H9 (cell line): ENCODE measurements at regions not wholly inside any gene's neighbourhood (a gene's known extent, or its start where the extent isn't known, plus 50 kb on each side); places are given as distances from the start of the nearest gene placed in this dataset.

ENCODE experiments used
- DNase-seq: peaks from one replicate; pipeline ENCODE4 v3.0.0-alpha.2; 2017
- H2AFZ ChIP-seq: one replicate; pipeline ENCODE4 v1.6.1; 2013; ENCODE audit warnings: mild to moderate bottlenecking, low read length, control low read depth, moderate library complexity
- H2AK5ac ChIP-seq: 2 replicates; pipeline ENCODE4 v1.6.1; 2013; ENCODE audit warnings: low read length, control low read depth, mixed read lengths; ENCODE audit not compliant: insufficient read length
- H2BK120ac ChIP-seq: one replicate; pipeline ENCODE4 v1.6.1; 2013; ENCODE audit warnings: low read depth, mild to moderate bottlenecking, low read length, control low read depth, inconsistent platforms; ENCODE audit not compliant: poor library complexity, severe bottlenecking
- H2BK12ac ChIP-seq: 2 replicates; pipeline ENCODE4 v1.6.1; 2013; ENCODE audit warnings: low read length, control low read depth, mixed read lengths, low read depth; ENCODE audit not compliant: insufficient read length
- H2BK15ac ChIP-seq: 2 replicates; pipeline ENCODE4 v1.6.1; 2013; ENCODE audit warnings: low read depth, low read length, control low read depth
- H2BK20ac ChIP-seq: one replicate; pipeline ENCODE4 v1.6.1; 2013; ENCODE audit warnings: low read depth, mild to moderate bottlenecking, low read length, control low read depth, inconsistent platforms; ENCODE audit not compliant: poor library complexity, severe bottlenecking
- H2BK5ac ChIP-seq: 2 replicates; pipeline ENCODE4 v1.6.1; 2013; ENCODE audit warnings: low read length, control low read depth, mixed read lengths; ENCODE audit not compliant: insufficient read length
- H3K14ac ChIP-seq: 2 replicates; pipeline ENCODE4 v1.6.1; 2013; ENCODE audit warnings: low read length, control low read depth; ENCODE audit not compliant: insufficient read depth
- H3K18ac ChIP-seq: 2 replicates; pipeline ENCODE4 v1.6.1; 2013; ENCODE audit warnings: low read depth, mild to moderate bottlenecking, mixed read lengths, low read length, control low read depth; ENCODE audit not compliant: insufficient read length
- H3K23ac ChIP-seq: 2 replicates; pipeline ENCODE4 v1.6.1; 2013; ENCODE audit warnings: low read length, control low read depth, mixed read lengths, low read depth; ENCODE audit not compliant: insufficient read length
- H3K23me2 ChIP-seq: 2 replicates; pipeline ENCODE4 v1.6.1; 2013; ENCODE audit warnings: low read depth, mild to moderate bottlenecking, mixed read lengths, low read length, control low read depth; ENCODE audit not compliant: insufficient read length, poor library complexity, severe bottlenecking
- H3K27ac ChIP-seq: 2 replicates; pipeline ENCODE4 v1.5.1; 2013; ENCODE audit warnings: low read length, control low read depth, mixed read lengths, low read depth; ENCODE audit not compliant: insufficient read length
- H3K27me3 ChIP-seq: 2 replicates; pipeline ENCODE4 v1.6.1; 2013; ENCODE audit warnings: low read length, control low read depth, inconsistent platforms; ENCODE audit not compliant: insufficient read depth
- H3K4ac ChIP-seq: 2 replicates; pipeline ENCODE4 v1.6.1; 2013; ENCODE audit warnings: low read depth, mild to moderate bottlenecking, control low read depth, inconsistent platforms, low read length, moderate library complexity
- H3K4me1 ChIP-seq: 2 replicates; pipeline ENCODE4 v1.6.1; 2013; ENCODE audit warnings: low read length, control low read depth, inconsistent platforms; ENCODE audit not compliant: insufficient read depth
- H3K4me2 ChIP-seq: 2 replicates; pipeline ENCODE4 v1.6.1; 2013; ENCODE audit warnings: low read length, control low read depth, mixed read lengths; ENCODE audit not compliant: insufficient read length, insufficient read depth
- H3K56ac ChIP-seq: 2 replicates; pipeline ENCODE4 v1.6.1; 2013; ENCODE audit warnings: low read depth, mild to moderate bottlenecking, mixed read lengths, low read length, control low read depth; ENCODE audit not compliant: insufficient read length
- H3K79me1 ChIP-seq: 2 replicates; pipeline ENCODE4 v1.6.1; 2013; ENCODE audit warnings: low read depth, mild to moderate bottlenecking, moderate library complexity, low read length, control low read depth, inconsistent platforms; ENCODE audit not compliant: insufficient read depth, poor library complexity, severe bottlenecking
- H3K79me2 ChIP-seq: 2 replicates; pipeline ENCODE4 v1.6.1; 2013; ENCODE audit warnings: low read length, control low read depth, inconsistent platforms; ENCODE audit not compliant: insufficient read depth
- H3K9ac ChIP-seq: 2 replicates; pipeline ENCODE4 v1.6.1; 2013; ENCODE audit warnings: low read length, control low read depth, mixed read lengths; ENCODE audit not compliant: insufficient read length; ENCODE audit errors: extremely low read depth
- H3K9me3 ChIP-seq: one replicate; pipeline ENCODE4 v1.6.1; 2013; ENCODE audit warnings: low read depth, low read length, inconsistent platforms; ENCODE audit not compliant: control insufficient read depth
- H3T11ph ChIP-seq: one replicate; pipeline ENCODE4 v1.6.1; 2013; ENCODE audit warnings: mild to moderate bottlenecking, low read length, control low read depth, inconsistent platforms
- H4K20me1 ChIP-seq: one replicate; pipeline ENCODE4 v1.6.1; 2013; ENCODE audit not compliant: control insufficient read depth, insufficient read length, insufficient read depth
- H4K5ac ChIP-seq: 2 replicates; pipeline ENCODE4 v1.6.1; 2013; ENCODE audit warnings: low read depth, mild to moderate bottlenecking, mixed read lengths, low read length, control low read depth; ENCODE audit not compliant: insufficient read length
- H4K8ac ChIP-seq: replicated peaks from 2 replicates; pipeline ENCODE4 v1.6.1; 2013; ENCODE audit warnings: low read length, control low read depth, mixed read lengths, low read depth; ENCODE audit not compliant: insufficient read length
- H4K91ac ChIP-seq: 2 replicates; pipeline ENCODE4 v1.6.1; 2013; ENCODE audit warnings: low read depth, mild to moderate bottlenecking, moderate library complexity, mixed read lengths, low read length, control low read depth; ENCODE audit not compliant: insufficient read length
- H3K27ac Mint-ChIP-seq, 3 experiments: 2 replicates in 2 of 3; 3 replicates in 1 of 3; pipeline ENCODE4 v1.8.0; 2020 to 2021; ENCODE audit warnings: mixed read lengths in 3 of 3, mild to moderate bottlenecking in 1 of 3, moderate library complexity in 1 of 3
- H3K27me3 Mint-ChIP-seq: 2 replicates; pipeline ENCODE4 v1.8.0; 2021; ENCODE audit warnings: low read depth, mild to moderate bottlenecking, moderate library complexity, mixed read lengths
- H3K36me3 Mint-ChIP-seq, 3 experiments: 2 replicates in 2 of 3; 3 replicates in 1 of 3; pipeline ENCODE4 v1.8.0; 2020 to 2021; ENCODE audit warnings: low read depth in 3 of 3, mixed read lengths in 3 of 3; ENCODE audit not compliant: insufficient read depth in 1 of 3
- H3K4me1 Mint-ChIP-seq, 2 experiments: 2 replicates each; pipeline ENCODE4 v1.8.0; 2020; ENCODE audit warnings: mixed read lengths in 2 of 2
- H3K4me3 Mint-ChIP-seq, 2 experiments: 2 replicates in 1 of 2; 3 replicates in 1 of 2; pipeline ENCODE4 v1.8.0; 2020 to 2021; ENCODE audit warnings: mild to moderate bottlenecking in 2 of 2, mixed read lengths in 2 of 2, moderate library complexity in 1 of 2
- H3K9me3 Mint-ChIP-seq, 2 experiments: 2 replicates in 1 of 2; 3 replicates in 1 of 2; pipeline ENCODE4 v1.8.0; 2020; ENCODE audit warnings: mild to moderate bottlenecking in 2 of 2, mixed read lengths in 2 of 2, moderate library complexity in 1 of 2
- WGBS: extraction: QIAGEN DNeasy Blood & Tissue Kit; methylation state at CpG from one replicate; pipeline ENCODE4 v1.1.7; 2013; ENCODE audit warnings: missing lambda C conversion rate, low lambda C conversion rate, mixed read lengths; ENCODE audit not compliant: insufficient read length; ENCODE audit errors: extremely low coverage; 5-methylcytosine and 5-hydroxymethylcytosine counted together
- TF ChIP-seq, protein P1 (sequence below): fragments of 200-600 bp; sonication (generic); conservative IDR thresholded peaks from 3 replicates; pipeline ENCODE4 v1.8.0; 2021; ENCODE audit warnings: antibody characterized with exemption, mild to moderate bottlenecking

DNA sequence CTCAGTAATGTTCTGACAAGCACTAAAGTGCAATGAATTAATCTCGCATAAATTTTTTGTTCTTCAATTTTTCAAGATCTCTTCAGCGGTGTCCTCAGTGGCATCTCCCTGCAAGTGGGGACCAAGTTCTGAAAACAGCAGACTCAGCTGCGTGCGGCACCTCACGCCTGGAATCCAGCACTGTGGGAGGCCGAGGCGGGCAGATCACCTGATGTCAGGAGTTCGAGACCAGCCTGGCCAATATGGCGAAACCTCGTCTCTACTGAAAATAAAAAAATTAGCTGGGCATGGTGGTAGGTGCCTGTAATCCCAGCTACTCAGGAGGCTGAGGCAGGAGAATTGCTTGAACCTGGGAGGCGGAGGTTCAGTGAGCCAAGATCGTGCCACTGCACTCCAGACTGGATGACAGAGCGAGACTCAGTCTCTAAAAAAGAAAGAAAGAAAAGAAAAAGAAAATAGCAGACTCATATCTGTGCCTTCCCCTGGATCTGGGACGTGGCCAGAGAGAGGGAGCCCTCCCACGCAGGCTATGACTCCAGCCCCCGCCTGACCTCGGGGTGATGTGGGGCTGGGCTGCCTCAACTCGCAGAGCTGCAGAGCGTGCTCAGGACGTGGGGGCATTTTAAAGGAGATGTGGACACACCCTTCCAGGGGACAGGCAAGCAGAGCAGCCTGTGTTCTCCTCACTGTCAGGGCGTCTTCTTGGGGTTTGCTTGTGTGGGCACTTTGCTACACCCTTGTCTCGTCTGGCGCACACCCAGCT, 346.6 kb downstream of the BRD1 start:
- Histone ChIP-seq H3K79me2 (no peaks in the 10 kb centered on the region), H2BK20ac (no peak overlapping the region), H3K23ac (no peak overlapping the region), H2BK120ac (no peak overlapping the region), H2BK15ac (no peak overlapping the region), H3K14ac (peak overlapping the region; percentile 18; the same call in 1 of the 2 replicates), H2AK5ac (no peak overlapping the region), H3K56ac (no peak overlapping the region), H4K5ac (no peak overlapping the region), H3K27me3 (no peaks in the 10 kb centered on the region; the same call in 1 of the 2 replicates), H4K91ac (no peak overlapping the region), H3K4me1 (peaks cover 12% of the 10 kb centered on the region; the same call in 1 of the 2 replicates), H3K4ac (no peak overlapping the region), H3K79me1 (no peaks in the 10 kb centered on the region), H3K23me2 (no peaks in the 10 kb centered on the region), H3K9ac (no peak overlapping the region), H3K18ac (no peak overlapping the region), H3K4me2 (no peak overlapping the region), H3K27ac (no peak overlapping the region), H3K9me3 (no peaks in the 10 kb centered on the region), H3T11ph (no peak overlapping the region), H4K8ac (no peak overlapping the region), H4K20me1 (no peaks in the 10 kb centered on the region), H2BK12ac (no peak overlapping the region), H2AFZ (no peak overlapping the region), H2BK5ac (no peak overlapping the region)
- no peak for DNase-seq
- Mint-ChIP-seq H3K4me3 (peak overlapping the region; percentile 40 to 44; a peak in 3 of 5 replicates), H3K27me3 (peaks cover 5% of the 10 kb centered on the region), H3K4me1 (peaks cover 54% of the 10 kb centered on the region in 2 experiments), H3K36me3 (peaks cover 4 to 17% (median 5%) of the 10 kb centered on the region in 3 experiments; a peak in 6 of 7 replicates), H3K9me3 (peaks cover 8 to 15% of the 10 kb centered on the region in 2 experiments), H3K27ac (peak overlapping the region in 2 of 3 experiments; percentile 70 to 85; a peak in 3 of 7 replicates)
- TF ChIP-seq, protein P1, sequence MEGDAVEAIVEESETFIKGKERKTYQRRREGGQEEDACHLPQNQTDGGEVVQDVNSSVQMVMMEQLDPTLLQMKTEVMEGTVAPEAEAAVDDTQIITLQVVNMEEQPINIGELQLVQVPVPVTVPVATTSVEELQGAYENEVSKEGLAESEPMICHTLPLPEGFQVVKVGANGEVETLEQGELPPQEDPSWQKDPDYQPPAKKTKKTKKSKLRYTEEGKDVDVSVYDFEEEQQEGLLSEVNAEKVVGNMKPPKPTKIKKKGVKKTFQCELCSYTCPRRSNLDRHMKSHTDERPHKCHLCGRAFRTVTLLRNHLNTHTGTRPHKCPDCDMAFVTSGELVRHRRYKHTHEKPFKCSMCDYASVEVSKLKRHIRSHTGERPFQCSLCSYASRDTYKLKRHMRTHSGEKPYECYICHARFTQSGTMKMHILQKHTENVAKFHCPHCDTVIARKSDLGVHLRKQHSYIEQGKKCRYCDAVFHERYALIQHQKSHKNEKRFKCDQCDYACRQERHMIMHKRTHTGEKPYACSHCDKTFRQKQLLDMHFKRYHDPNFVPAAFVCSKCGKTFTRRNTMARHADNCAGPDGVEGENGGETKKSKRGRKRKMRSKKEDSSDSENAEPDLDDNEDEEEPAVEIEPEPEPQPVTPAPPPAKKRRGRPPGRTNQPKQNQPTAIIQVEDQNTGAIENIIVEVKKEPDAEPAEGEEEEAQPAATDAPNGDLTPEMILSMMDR: no peak
- WGBS: no CpG with 5 or more reads among the region's 23 CpGs
